K562 (cell line): ENCODE measurements at regions not wholly inside any gene's neighbourhood (a gene's known extent, or its start where the extent isn't known, plus 50 kb on each side); places are given as distances from the start of the nearest gene placed in this dataset.
A peak's percentile ranks its signal among the peaks of the same experiment; 100 is the strongest.

ENCODE experiments used
- ATAC-seq: fragments of 200-7000 bp; cut with Tn5 transposase; 3 replicates; pipeline ENCODE4 v1.9.1; 2020; ENCODE audit warnings: moderate library complexity
- BruUV-seq: library from RNA; stranded (reverse); fragments of 400-500 nt; replicated peaks from 2 replicates; lab custom pipeline; 2021; lab: Mats Ljungman, UMichigan
- CTCF ChIA-PET: fragments of 300-600 bp; formaldehyde crosslinking; extraction: SDS; loops from one replicate; lab custom pipeline; 2021; ENCODE audit warnings: low intra/inter-chr PET ratio; lab: Yijun Ruan, JAX
- POLR2A ChIA-PET: fragments of 300-600, 350-650 bp; sonication (Branson Sonifier 250); formaldehyde crosslinking; extraction: SDS; loops from one replicate; lab custom pipeline; 2021; ENCODE audit warnings: antibody characterized with exemption, inconsistent platforms; lab: Yijun Ruan, JAX
- DNase-seq, 4 experiments: peaks; one replicate each; pipeline versions ENCODE4 v3.0.0 to v3.0.0-alpha.2; 2011 to 2018; ENCODE audit warnings: low spot score in 3 of 4, mixed read lengths in 3 of 4; ENCODE audit errors: extremely low read depth in 1 of 4
- FAIRE-seq: peaks from 2 replicates; lab custom pipeline; 2011; peaks lifted over from hg19 to GRCh38; lab: Jason Lieb, UNC
- H2AFZ ChIP-seq: 2 replicates; pipeline ENCODE4 v1.6.0; 2011; ENCODE audit warnings: low read depth, low read length, control low read depth, inconsistent platforms
- H3K27ac ChIP-seq: fragments of 200-600 bp; 3 replicates; pipeline ENCODE4 v1.8.0; 2011; ENCODE audit warnings: low read depth, mild to moderate bottlenecking, control low read depth, inconsistent platforms, low read length, moderate library complexity, mixed read lengths; ENCODE audit errors: extremely low read depth
- H3K27me3 ChIP-seq, 2 experiments: fragments of 300-600 bp in 1 of 2; 2 replicates in 1 of 2; 3 replicates in 1 of 2; pipeline versions ENCODE4 v1.6.0 to v1.8.0; 2011; ENCODE audit warnings: inconsistent platforms in 2 of 2, low read length in 2 of 2, mild to moderate bottlenecking in 1 of 2, mixed read lengths in 1 of 2, moderate library complexity in 1 of 2; ENCODE audit not compliant: control insufficient read depth in 2 of 2, insufficient read depth in 2 of 2
- H3K36me3 ChIP-seq: fragments of 300-600 bp; 3 replicates; pipeline ENCODE4 v1.8.0; 2011; ENCODE audit warnings: mild to moderate bottlenecking, low read length, inconsistent platforms; ENCODE audit not compliant: control insufficient read depth, insufficient read depth
- H3K4me1 ChIP-seq, 2 experiments: fragments of 200-600 bp in 1 of 2; replicated peaks in 1 of 2; 2 replicates in 1 of 2; 3 replicates in 1 of 2; pipeline versions ENCODE4 v1.5.1 to v1.8.0; 2011; ENCODE audit warnings: inconsistent platforms in 2 of 2, low read length in 2 of 2, mild to moderate bottlenecking in 1 of 2, mixed read lengths in 1 of 2, moderate library complexity in 1 of 2; ENCODE audit not compliant: control insufficient read depth in 2 of 2, insufficient read depth in 2 of 2
- H3K4me2 ChIP-seq: 2 replicates; pipeline ENCODE4 v1.6.1; 2011; ENCODE audit warnings: low read length, control low read depth, inconsistent platforms, mixed read lengths; ENCODE audit not compliant: insufficient read depth
- H3K4me3 ChIP-seq: fragments of 200-600 bp; sonication (generic), shearing (Covaris generic); 2 replicates; pipeline ENCODE4 v1.5.1; 2016; ENCODE audit warnings: control low read depth, inconsistent platforms
- H3K79me2 ChIP-seq: fragments of 200-600 bp; 3 replicates; pipeline ENCODE4 v1.8.0; 2011; ENCODE audit warnings: low read length, inconsistent platforms; ENCODE audit not compliant: control insufficient read depth, insufficient read depth
- H3K9ac ChIP-seq, 2 experiments: 2 replicates each; pipeline versions ENCODE4 v1.6.0 to v1.6.1; 2011; ENCODE audit warnings: low read depth in 2 of 2, low read length in 2 of 2, control low read depth in 1 of 2, inconsistent platforms in 1 of 2, mild to moderate bottlenecking in 1 of 2, mixed read lengths in 1 of 2; ENCODE audit not compliant: insufficient read depth in 1 of 2
- H3K9me1 ChIP-seq: one replicate; pipeline ENCODE4 v1.6.0; 2011; ENCODE audit warnings: inconsistent platforms, mild to moderate bottlenecking, low read length, moderate library complexity; ENCODE audit not compliant: control insufficient read depth, insufficient read depth
- H3K9me3 ChIP-seq: replicated peaks from 2 replicates; pipeline ENCODE4 v1.5.1; 2011; ENCODE audit warnings: low read depth, low read length, inconsistent platforms; ENCODE audit not compliant: control insufficient read depth, insufficient read depth
- H4K20me1 ChIP-seq: replicated peaks from 2 replicates; pipeline ENCODE4 v1.6.1; 2011; ENCODE audit warnings: low read length, inconsistent platforms, mixed read lengths; ENCODE audit not compliant: control insufficient read depth, insufficient read depth
- CAMTA2 ChIP-seq: fragments of 250-450 bp; sonication (Bioruptor Pico); conservative IDR thresholded peaks from 2 replicates; pipeline ENCODE4 v1.5.1; 2022
- CTCFL ChIP-seq: IDR thresholded peaks from 2 replicates; pipeline ENCODE4 v1.6.1; 2011; ENCODE audit warnings: borderline replicate concordance, low read depth, mild to moderate bottlenecking, moderate library complexity, low read length; ENCODE audit not compliant: insufficient read depth, poor library complexity, severe bottlenecking
- E2F1 ChIP-seq: sonication (generic); formaldehyde crosslinking; IDR thresholded peaks from 2 replicates; pipeline ENCODE4 v1.8.1; 2023; ENCODE audit warnings: mild to moderate bottlenecking, missing genetic modification reagents, moderate library complexity
- ZNF347 ChIP-seq: fragments of 450-650 bp; formaldehyde crosslinking; IDR thresholded peaks from 2 replicates; pipeline ENCODE4 v1.4.0; 2020; ENCODE audit warnings: low read depth, mild to moderate bottlenecking, moderate library complexity
- WGBS: fragments of 100-300 bp; shearing (Covaris generic); methylation state at CpG from one replicate; pipeline ENCODE4 v1.1.6; 2016; ENCODE audit warnings: low coverage, mixed read lengths; ENCODE audit not compliant: insufficient coverage; ENCODE audit errors: missing lambda C conversion rate; 5-methylcytosine and 5-hydroxymethylcytosine counted together
- in situ Hi-C: fragments of 300-500 bp; cut with MboI; formaldehyde crosslinking; loops from 4 replicates; pipeline ENCODE4 v1.15.0; 2018; ENCODE audit warnings: inconsistent platforms, mixed read lengths
- intact Hi-C: fragments of 100-400 bp; cut with micrococcal nuclease; formaldehyde crosslinking; loops from 2 replicates; pipeline ENCODE4 v1.14.2; 2022

GRCh38 chr6:25136854-25137253 lies 142.3 kb upstream of the CARMIL1 start:
- DNase-seq (peak in 1 of 4 experiments; percentile 7), FAIRE-seq (no peak)
- H3K9me1 ChIP-seq, result no peaks in the 10 kb centered on the region
- H3K9me3 ChIP-seq, result no peaks in the 10 kb centered on the region
- H2AFZ ChIP-seq, result 0 out of 2 replicates have a peak overlapping the region, but pooled peaks have one; percentile 26
- H4K20me1 ChIP-seq, result no peaks in the 10 kb centered on the region
- no peak overlapping the region for H3K9ac ChIP-seq
- TF ChIP-seq E2F1 (CRISPR knock-in tag), result no peak
- TF ChIP-seq ZNF347, result no peak
- no peak for TF ChIP-seq CAMTA2
- TF ChIP-seq CTCFL, result no peak
- TF ChIP-seq, all 486 proteins: peak for 0
- POLR2A ChIA-PET, result no interaction called here
- H3K4me2 ChIP-seq, result no peak overlapping the region
- H3K27ac ChIP-seq, result no peak overlapping the region
- 2% methylated on average over 3 of the region's 3 CpGs for WGBS
- peak; percentile 48; the same call in 2 of the 3 replicates for ATAC-seq
- BruUV-seq, result no TSS peak
- no peaks in the 10 kb centered on the region for H3K4me1 ChIP-seq
- H3K27me3 ChIP-seq, result no peaks in the 10 kb centered on the region
- in situ Hi-C loops, result no loop called here
- no peaks in the 10 kb centered on the region for H3K79me2 ChIP-seq
- CTCF ChIA-PET, result no interaction called here
- intact Hi-C loops, result no loop called here
- no peak overlapping the region for H3K4me3 ChIP-seq
- H3K36me3 ChIP-seq, result no peaks in the 10 kb centered on the region
